Stimulated activated CD8-positive, alpha-beta memory T cell treated with anti-CD3 and anti-CD28 coated beads, Interleukin-2, amount 100 ng/mL, for 1 hour (primary cell): ENCODE measurements at regions not wholly inside any gene's neighbourhood (a gene's known extent, or its start where the extent isn't known, plus 50 kb on each side); places are given as distances from the start of the nearest gene placed in this dataset.

Experiments used
- DNase-seq, 2 donors: peaks; one replicate each; pipeline ENCODE4 v3.0.0-alpha.2; 2020; ENCODE audit warnings: low read depth in 2 of 2

GRCh38 chr22:48701296-48702030 is 1126.2 kb downstream of the BRD1 start:
- no peak for DNase-seq

GRCh38 chr22:48700566-48701295 is 1126.9 kb downstream of the BRD1 start:
- DNase-seq = no peak

- no peak for DNase-seq
Measured at GRCh38 chr22:48700180-48700565, 1127.5 kb downstream of the BRD1 start.

- no peak for DNase-seq
Measured at GRCh38 chr22:48699511-48699910, 1128.2 kb downstream of the BRD1 start.

GRCh38 chr22:48698618-48699017 is 1129.1 kb downstream of the BRD1 start:
- no peak for DNase-seq

GRCh38 chr22:48697694-48698276 is 1129.9 kb downstream of the BRD1 start:
- no peak for DNase-seq

GRCh38 chr22:48697223-48697622 is 1130.5 kb downstream of the BRD1 start:
- no peak for DNase-seq

GRCh38 chr22:48696371-48696770 is 1131.3 kb downstream of the BRD1 start:
- DNase-seq = no peak

GRCh38 chr22:48695731-48696305 is 1131.9 kb downstream of the BRD1 start:
- DNase-seq = no peak

- no peak for DNase-seq
Measured at GRCh38 chr22:48695251-48695650, 1132.4 kb downstream of the BRD1 start.

- no peak for DNase-seq
Measured at GRCh38 chr22:48694296-48694883, 1133.3 kb downstream of the BRD1 start.

GRCh38 chr22:48693377-48694135 is 1134.1 kb downstream of the BRD1 start:
- DNase-seq = no peak

GRCh38 chr22:48692734-48693376 is 1134.8 kb downstream of the BRD1 start:
- no peak for DNase-seq

GRCh38 chr22:48691431-48691851 is 1136.2 kb downstream of the BRD1 start:
- no peak for DNase-seq

GRCh38 chr22:48690583-48691317 is 1136.9 kb downstream of the BRD1 start:
- DNase-seq = no peak

- DNase-seq = no peak
Measured at GRCh38 chr22:48689206-48689605, 1138.5 kb downstream of the BRD1 start.

- no peak for DNase-seq
Measured at GRCh38 chr22:48688366-48688765, 1139.3 kb downstream of the BRD1 start.

GRCh38 chr22:48687606-48688005 is 1140.1 kb downstream of the BRD1 start:
- no peak for DNase-seq

GRCh38 chr22:48686694-48687302 is 1140.9 kb downstream of the BRD1 start:
- DNase-seq = no peak

GRCh38 chr22:48685767-48686166 is 1141.9 kb downstream of the BRD1 start:
- DNase-seq = no peak
